Astrocyte (in vitro differentiated cells and primary cell): ENCODE measurements at regions not wholly inside any gene's neighbourhood (a gene's known extent, or its start where the extent isn't known, plus 50 kb on each side); places are given as distances from the start of the nearest gene placed in this dataset.
"Not testable (repeated sequence)": the region's sequence is repeated elsewhere in the genome, so short reads cannot be mapped to it uniquely, and the experiment has no call there.

Source experiments
- DNase-seq: peaks from one replicate; pipeline ENCODE4 v3.0.0-alpha.2; 2010; ENCODE audit warnings: low read depth
- FAIRE-seq: peaks from 2 replicates; lab custom pipeline; 2011; peaks lifted over from hg19 to GRCh38; lab: Jason Lieb, UNC
- H2AFZ ChIP-seq: 2 replicates; pipeline ENCODE4 v1.6.0; 2012; ENCODE audit warnings: low read depth, low read length, inconsistent platforms
- H3K27ac ChIP-seq: 2 replicates; pipeline ENCODE4 v1.5.1; 2011; ENCODE audit warnings: low read depth, low read length, inconsistent platforms
- H3K27me3 ChIP-seq: 2 replicates; pipeline ENCODE4 v1.6.0; 2011; ENCODE audit warnings: low read length, inconsistent platforms; ENCODE audit not compliant: insufficient read depth
- H3K36me3 ChIP-seq: 2 replicates; pipeline ENCODE4 v1.5.1; 2011; ENCODE audit warnings: low read length, inconsistent platforms; ENCODE audit not compliant: insufficient read depth
- H3K4me1 ChIP-seq: 2 replicates; pipeline ENCODE4 v1.5.1; 2011; ENCODE audit warnings: low read length, inconsistent platforms; ENCODE audit not compliant: insufficient read depth
- H3K4me2 ChIP-seq: 2 replicates; pipeline ENCODE4 v1.6.0; 2012; ENCODE audit warnings: low read length, inconsistent platforms
- H3K4me3 ChIP-seq: 2 replicates; pipeline ENCODE4 v1.5.1; 2011; ENCODE audit warnings: low read depth, mild to moderate bottlenecking, low read length, inconsistent platforms; ENCODE audit not compliant: insufficient read depth
- H3K79me2 ChIP-seq: 2 replicates; pipeline ENCODE4 v1.6.0; 2012; ENCODE audit warnings: mild to moderate bottlenecking, low read length, inconsistent platforms; ENCODE audit not compliant: insufficient read depth
- H3K9ac ChIP-seq: 2 replicates; pipeline ENCODE4 v1.6.0; 2012; ENCODE audit warnings: mild to moderate bottlenecking, low read length, inconsistent platforms
- H3K9me3 ChIP-seq: 2 replicates; pipeline ENCODE4 v1.5.1; 2012; ENCODE audit warnings: low read depth, mild to moderate bottlenecking, low read length, inconsistent platforms; ENCODE audit not compliant: insufficient read depth
- H4K20me1 ChIP-seq: 2 replicates; pipeline ENCODE4 v1.6.0; 2012; ENCODE audit warnings: low read length, inconsistent platforms; ENCODE audit not compliant: insufficient read depth
- H3K27ac Mint-ChIP-seq: one replicate; pipeline ENCODE4 v1.8.0; 2021; ENCODE audit warnings: mild to moderate bottlenecking, mixed read lengths; ENCODE audit not compliant: unreplicated experiment
- H3K27me3 Mint-ChIP-seq: one replicate; pipeline ENCODE4 v1.8.0; 2021; ENCODE audit warnings: low read depth, mixed read lengths; ENCODE audit not compliant: unreplicated experiment
- H3K36me3 Mint-ChIP-seq: one replicate; pipeline ENCODE4 v1.8.0; 2021; ENCODE audit warnings: low read depth, mixed read lengths; ENCODE audit not compliant: unreplicated experiment
- H3K4me1 Mint-ChIP-seq: one replicate; pipeline ENCODE4 v1.8.0; 2021; ENCODE audit warnings: low read depth, mixed read lengths; ENCODE audit not compliant: unreplicated experiment
- H3K4me3 Mint-ChIP-seq: one replicate; pipeline ENCODE4 v1.8.0; 2021; ENCODE audit warnings: mild to moderate bottlenecking, moderate library complexity, mixed read lengths; ENCODE audit not compliant: unreplicated experiment
- H3K9me3 Mint-ChIP-seq: one replicate; pipeline ENCODE4 v1.8.0; 2021; ENCODE audit warnings: mild to moderate bottlenecking, mixed read lengths; ENCODE audit not compliant: unreplicated experiment
- CTCF ChIP-seq: IDR thresholded peaks from 2 replicates; pipeline ENCODE4 v1.5.1; 2011; ENCODE audit warnings: low read depth, mild to moderate bottlenecking, inconsistent platforms, low read length, moderate library complexity; ENCODE audit not compliant: insufficient read depth
- EZH2 ChIP-seq: IDR thresholded peaks from 2 replicates; pipeline ENCODE4 v1.6.1; 2012; ENCODE audit warnings: mild to moderate bottlenecking, low read length, inconsistent platforms; ENCODE audit not compliant: insufficient read depth

GRCh38 chr13:19052180-19052579 lies 129.4 kb downstream of the TUBA3C start:
- Histone ChIP-seq H3K27me3 (no peaks in the 10 kb centered on the region), H3K36me3 (no peaks in the 10 kb centered on the region), H3K9ac (no peak overlapping the region), H3K4me3 (peak overlapping the region; percentile 10), H3K27ac (no peak overlapping the region), H2AFZ (no peak overlapping the region), H3K79me2 (no peaks in the 10 kb centered on the region), H3K4me2 (no peak overlapping the region), H4K20me1 (no peaks in the 10 kb centered on the region), H3K4me1 (no peaks in the 10 kb centered on the region), H3K9me3 (peaks cover 39% of the 10 kb centered on the region)
- Mint-ChIP-seq H3K27me3 (no peaks in the 10 kb centered on the region), H3K27ac (no peak overlapping the region), H3K36me3 (no peaks in the 10 kb centered on the region), H3K9me3 (peaks cover 30% of the 10 kb centered on the region), H3K4me3 (no peak overlapping the region), H3K4me1 (no peaks in the 10 kb centered on the region)
- DNase-seq (no peak), FAIRE-seq (no peak)
- TF ChIP-seq CTCF (no peak), EZH2 (no peak)

- no peak for FAIRE-seq
- H3K9ac ChIP-seq: no peak overlapping the region
Measured at GRCh38 chr13:19050901-19051300, 130.7 kb downstream of the TUBA3C start.

GRCh38 chr13:19049624-19050023 lies 132.0 kb downstream of the TUBA3C start:
- H4K20me1 ChIP-seq, H3K36me3 Mint-ChIP-seq, H3K4me2 ChIP-seq, H3K4me1 Mint-ChIP-seq, H3K27ac Mint-ChIP-seq, H3K27me3 Mint-ChIP-seq, H3K4me3 ChIP-seq, H3K27ac ChIP-seq, H3K4me3 Mint-ChIP-seq, H3K4me1 ChIP-seq, H3K36me3 ChIP-seq, H3K79me2 ChIP-seq, FAIRE-seq, H2AFZ ChIP-seq, H3K9ac ChIP-seq, DNase-seq, H3K27me3 ChIP-seq: not testable (repeated sequence)
- H3K9me3 Mint-ChIP-seq: peaks cover 27% of the 10 kb centered on the region
- H3K9me3 ChIP-seq: peaks cover 25% of the 10 kb centered on the region

More at GRCh38 chr13:19050901-19051300, 130.7 kb downstream of the TUBA3C start:
- TF ChIP-seq CTCF: no peak
- TF ChIP-seq EZH2: no peak
- H3K36me3 ChIP-seq: no peaks in the 10 kb centered on the region
- no peak overlapping the region for H3K4me3 ChIP-seq
- H3K4me2 ChIP-seq: no peak overlapping the region
- Mint-ChIP-seq H3K36me3 (no peaks in the 10 kb centered on the region), H3K9me3 (peaks cover 28% of the 10 kb centered on the region), H3K27me3 (no peaks in the 10 kb centered on the region), H3K27ac (no peak overlapping the region), H3K4me3 (no peak overlapping the region), H3K4me1 (no peaks in the 10 kb centered on the region)
- H3K27me3 ChIP-seq: no peaks in the 10 kb centered on the region
- H3K4me1 ChIP-seq: no peaks in the 10 kb centered on the region
- DNase-seq: no peak
- no peaks in the 10 kb centered on the region for H4K20me1 ChIP-seq
- peaks cover 32% of the 10 kb centered on the region for H3K9me3 ChIP-seq
- H2AFZ ChIP-seq: no peak overlapping the region
- no peaks in the 10 kb centered on the region for H3K79me2 ChIP-seq
- H3K27ac ChIP-seq: no peak overlapping the region
